HG03097 (cell line): ENCODE measurements at regions not wholly inside any gene's neighbourhood (a gene's known extent, or its start where the extent isn't known, plus 50 kb on each side); places are given as distances from the start of the nearest gene placed in this dataset.
"Not testable (repeated sequence)": the region's sequence is repeated elsewhere in the genome, so short reads cannot be mapped to it uniquely, and the experiment has no call there.

Experiments used
- ATAC-seq: cut with Tn5 transposase; IDR thresholded peaks from one replicate; pipeline ENCODE4 v1.9.1; 2021; ENCODE audit not compliant: unreplicated experiment, low FRiP score

GRCh38 chr2:138213084-138213483 lies 248.8 kb downstream of the HNMT start:
- ATAC-seq = no peak

- ATAC-seq = no peak
Observed at GRCh38 chr2:138213624-138214023, 249.4 kb downstream of the HNMT start.

- ATAC-seq = no peak
Observed at GRCh38 chr2:138215958-138216357, 251.7 kb downstream of the HNMT start.

- no peak for ATAC-seq
Observed at GRCh38 chr2:138217975-138218374, 253.7 kb downstream of the HNMT start.

- no peak for ATAC-seq
Observed at GRCh38 chr2:138218397-138218796, 254.1 kb downstream of the HNMT start.

- no peak for ATAC-seq
Observed at GRCh38 chr2:138219961-138220360, 255.7 kb downstream of the HNMT start.

GRCh38 chr2:138221358-138221757 lies 257.1 kb downstream of the HNMT start:
- ATAC-seq = no peak

GRCh38 chr2:138223319-138223718 lies 259.0 kb downstream of the HNMT start:
- no peak for ATAC-seq

- no peak for ATAC-seq
Observed at GRCh38 chr2:138227195-138227594, 262.9 kb downstream of the HNMT start.

GRCh38 chr2:138228101-138228500 lies 263.8 kb downstream of the HNMT start:
- no peak for ATAC-seq

- no peak for ATAC-seq
Observed at GRCh38 chr2:138234265-138234664, 267.3 kb upstream of the SPOPL start.

GRCh38 chr2:138235041-138235440 lies 266.5 kb upstream of the SPOPL start:
- ATAC-seq = no peak

GRCh38 chr2:138236142-138236541 lies 265.4 kb upstream of the SPOPL start:
- ATAC-seq = no peak

- no peak for ATAC-seq
Observed at GRCh38 chr2:138237667-138238384, 263.7 kb upstream of the SPOPL start.

- no peak for ATAC-seq
Observed at GRCh38 chr2:138238908-138239307, 262.7 kb upstream of the SPOPL start.

GRCh38 chr2:138239902-138240491 lies 261.6 kb upstream of the SPOPL start:
- ATAC-seq = no peak

GRCh38 chr2:138243372-138243771 lies 258.2 kb upstream of the SPOPL start:
- ATAC-seq = no peak

GRCh38 chr2:138244501-138244925 lies 257.1 kb upstream of the SPOPL start:
- ATAC-seq = no peak

- no peak for ATAC-seq
Observed at GRCh38 chr2:138245310-138245709, 256.3 kb upstream of the SPOPL start.

GRCh38 chr2:138247302-138247701 lies 254.3 kb upstream of the SPOPL start:
- ATAC-seq = no peak

- ATAC-seq = no peak
Observed at GRCh38 chr2:138249207-138249606, 252.4 kb upstream of the SPOPL start.

GRCh38 chr2:138250843-138251320 lies 250.7 kb upstream of the SPOPL start:
- ATAC-seq = not testable (repeated sequence)
